ENCODE measurements at regions not wholly inside any gene's neighbourhood (a gene's known extent, or its start where the extent isn't known, plus 50 kb on each side); places are given as distances from the start of the nearest gene placed in this dataset.

- DNase-seq (ENCODE audit: low read depth) = no peak
These were observed 51.3 kb upstream of the CARMIL1 start for GRCh38 chr6:25227854-25228253.

Data from activated T-cell treated with anti-CD3 and anti-CD28 coated beads for 24 hours (primary cell).